Stromal cell of bone marrow (primary cell): ENCODE measurements at regions not wholly inside any gene's neighbourhood (a gene's known extent, or its start where the extent isn't known, plus 50 kb on each side); places are given as distances from the start of the nearest gene placed in this dataset.
"Not testable (repeated sequence)": the region's sequence is repeated elsewhere in the genome, so short reads cannot be mapped to it uniquely, and the experiment has no call there.

ENCODE experiments used
- DNase-seq: peaks from one replicate; pipeline ENCODE4 v3.0.0-alpha.2; 2012; ENCODE audit warnings: low read depth

DNA sequence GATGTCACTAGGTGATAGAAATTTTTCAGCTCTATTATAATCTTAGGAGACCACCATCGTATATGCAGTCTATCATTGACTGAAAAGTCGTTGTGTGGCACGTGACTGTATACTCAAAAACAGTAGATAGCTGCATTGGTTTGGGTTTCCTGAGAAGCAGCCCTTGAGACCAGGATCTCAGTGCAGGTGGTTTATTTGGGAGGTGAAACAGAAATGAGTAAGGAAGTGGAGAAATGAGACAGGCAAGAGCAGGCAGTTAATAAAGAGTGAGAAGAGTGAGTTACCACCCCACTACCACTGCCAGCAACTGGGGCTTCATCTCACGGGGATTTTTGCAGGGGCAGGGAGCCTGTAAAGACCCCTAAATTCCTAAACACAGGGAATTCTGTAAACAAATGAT, 221.0 kb downstream of the SHQ1 start:
- no peak for DNase-seq

DNA sequence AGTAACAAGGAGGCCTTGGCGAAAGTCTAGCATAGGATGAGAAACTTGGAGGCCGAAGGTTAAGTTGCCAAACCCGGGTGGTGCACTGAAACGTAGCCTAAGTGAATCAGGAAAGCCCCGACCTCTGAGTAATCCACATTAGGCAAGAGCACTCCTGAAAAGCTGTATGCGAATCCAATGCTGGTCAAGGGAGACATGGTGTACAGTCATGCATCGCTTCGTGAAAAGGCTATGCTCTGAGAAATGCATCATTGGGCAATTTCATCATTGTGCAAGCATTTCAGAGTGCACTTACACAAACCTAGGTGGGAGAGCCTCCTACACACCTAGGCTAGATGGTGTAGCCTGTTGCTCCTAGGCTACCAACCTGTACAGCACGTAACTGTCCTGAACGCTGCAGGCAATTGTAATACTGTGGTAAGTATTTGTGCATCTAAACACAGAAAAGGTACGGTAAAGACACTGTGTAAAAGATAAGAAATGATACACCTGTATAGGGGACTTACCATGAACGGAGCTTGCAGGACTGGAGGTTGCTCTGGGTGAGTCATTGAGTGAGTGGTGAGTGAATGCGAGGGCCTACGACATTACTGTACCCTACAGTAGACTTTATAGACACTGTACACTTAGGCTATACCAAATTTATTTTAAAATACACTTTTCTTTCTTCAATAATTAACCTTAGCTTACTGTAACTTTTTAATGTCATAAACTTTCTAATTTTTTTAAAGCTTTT, 222.5 kb downstream of the SHQ1 start:
- peak; percentile 71 for DNase-seq

DNA sequence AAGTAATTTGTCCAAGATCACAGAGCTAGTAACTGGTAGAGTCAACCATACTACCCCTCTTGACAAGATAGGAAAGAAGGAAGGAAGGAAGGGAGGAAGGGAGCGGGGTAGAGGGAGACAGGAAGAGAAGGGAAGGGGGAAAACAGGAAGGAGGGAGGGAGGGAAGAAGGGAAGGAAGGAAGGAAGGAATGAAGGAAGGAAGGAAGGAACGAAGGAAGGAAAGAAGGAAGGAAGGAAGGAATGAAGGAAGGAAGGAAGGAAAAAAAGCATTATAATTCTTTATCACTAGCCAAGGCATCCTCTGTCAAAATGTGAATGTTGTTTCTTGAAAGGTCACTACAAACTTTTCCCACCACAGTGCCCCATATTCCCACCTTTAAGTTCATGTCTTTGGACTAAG, 223.6 kb downstream of the SHQ1 start:
- DNase-seq = no peak

DNA sequence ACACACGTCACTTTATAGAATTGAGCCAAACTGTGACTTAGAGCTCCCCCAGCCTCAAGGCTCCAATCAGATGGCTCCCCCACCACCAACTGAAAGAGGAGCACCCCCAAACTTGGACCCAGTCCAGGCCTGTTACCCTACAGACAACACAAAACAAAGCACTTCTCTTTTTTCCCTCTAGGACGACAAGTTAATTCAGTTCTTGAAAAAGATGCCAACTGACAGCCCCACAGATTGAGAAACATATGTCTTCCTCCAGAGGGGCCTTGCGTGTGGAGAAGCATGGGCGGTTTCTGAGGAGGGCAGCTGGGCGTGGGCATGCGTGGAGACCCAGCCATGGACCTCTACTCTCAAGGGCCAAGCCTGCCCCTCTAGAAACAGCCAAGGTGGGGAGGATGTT, 229.5 kb downstream of the SHQ1 start:
- no peak for DNase-seq

DNA sequence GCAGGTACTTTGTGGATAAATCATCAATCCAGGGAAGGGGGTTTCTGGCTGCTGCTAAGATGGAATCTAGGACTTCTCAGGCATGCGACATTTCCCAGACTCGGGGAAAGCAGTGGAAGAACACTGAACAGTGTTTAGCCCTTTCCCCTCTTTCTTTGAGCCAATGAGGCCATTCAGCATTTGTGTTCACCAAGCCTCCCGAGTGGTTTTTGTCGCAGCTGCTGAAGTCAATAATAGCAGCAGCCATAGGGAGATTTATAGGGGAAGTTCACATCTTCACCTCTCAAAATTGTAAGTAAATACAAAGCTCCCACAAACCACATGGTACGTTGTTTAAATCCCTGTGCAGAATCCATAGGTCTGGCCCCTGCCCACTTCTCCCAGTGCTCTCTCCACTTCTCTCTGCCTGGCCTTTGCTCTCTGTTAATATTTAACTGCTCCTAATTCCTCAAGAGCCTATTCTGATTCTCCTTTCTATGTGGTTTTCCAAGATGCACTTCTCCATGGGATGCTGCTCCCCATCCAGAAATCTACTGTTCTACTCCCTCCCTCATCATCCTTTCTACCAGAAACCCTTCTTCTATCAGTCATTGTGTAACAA, 230.7 kb downstream of the SHQ1 start:
- no peak for DNase-seq

DNA sequence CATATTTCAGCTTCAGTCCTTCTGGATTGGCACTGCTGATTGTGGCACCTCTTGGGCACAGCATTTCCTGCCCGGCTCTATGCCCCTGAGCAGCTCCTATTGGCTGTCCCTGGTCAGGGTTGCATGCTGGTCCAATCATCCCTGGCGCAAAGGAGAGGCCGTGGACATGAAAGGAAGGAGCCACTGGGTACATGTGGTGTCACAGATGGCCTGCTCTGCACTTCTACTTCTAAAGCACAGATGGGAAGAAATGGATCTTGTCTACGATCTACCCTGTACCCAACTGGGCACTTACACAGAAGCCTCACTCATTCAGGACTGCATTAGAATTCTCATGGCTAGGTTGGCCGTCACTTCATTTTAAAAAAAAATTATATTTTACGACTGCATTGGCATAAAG, 232.5 kb downstream of the SHQ1 start:
- no peak for DNase-seq

DNA sequence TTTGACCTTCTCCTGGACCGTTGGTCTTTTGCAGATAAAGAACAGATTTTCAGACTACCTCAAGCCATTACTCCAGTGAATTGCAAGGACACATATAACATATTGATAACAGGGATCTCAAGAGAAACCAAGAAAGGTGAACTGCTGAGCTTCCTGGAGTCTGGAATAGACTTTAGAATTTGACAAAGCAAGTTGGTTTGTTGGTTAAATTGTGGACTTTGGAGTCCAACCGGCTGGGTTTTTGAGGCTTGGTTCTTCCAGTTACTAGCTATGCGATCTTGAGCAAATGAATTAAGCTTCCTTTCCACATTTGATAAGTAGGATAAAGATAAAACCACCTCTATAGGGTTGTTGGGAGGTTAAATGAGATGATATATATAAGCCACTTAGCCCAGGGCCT, 233.1 kb downstream of the SHQ1 start:
- DNase-seq = no peak

DNA sequence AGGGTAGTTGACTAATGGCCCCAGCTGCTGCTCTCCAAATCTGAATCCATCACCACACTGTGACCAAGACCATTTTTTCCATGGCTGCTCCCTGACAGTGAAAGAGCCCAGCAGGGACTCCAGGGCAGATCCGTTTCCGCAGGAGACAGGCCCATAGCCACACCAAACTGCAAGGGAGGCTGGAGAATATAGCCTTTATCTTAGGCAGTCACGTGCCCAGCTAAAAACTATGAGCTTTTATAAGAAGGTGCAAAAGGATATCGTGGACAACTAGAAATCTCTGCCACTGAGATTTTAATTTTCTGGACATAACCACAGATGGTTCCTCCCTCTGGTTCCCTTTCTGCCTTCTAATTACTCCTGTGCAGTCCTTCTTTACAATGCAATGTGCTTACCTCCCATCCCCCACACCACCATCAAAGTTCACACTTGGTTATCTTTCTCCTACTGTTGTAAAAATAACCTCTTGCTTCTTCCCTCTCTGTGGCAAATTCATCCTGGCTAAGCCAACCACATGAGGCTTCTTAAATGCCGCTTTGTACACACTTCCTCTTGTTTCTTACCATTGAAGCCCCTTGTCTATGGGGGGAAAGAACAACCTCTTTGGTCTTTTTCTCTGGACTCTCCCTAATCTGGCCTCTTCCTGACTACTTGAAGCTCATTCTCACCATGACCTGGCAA, 233.7 kb downstream of the SHQ1 start:
- no peak for DNase-seq

DNA sequence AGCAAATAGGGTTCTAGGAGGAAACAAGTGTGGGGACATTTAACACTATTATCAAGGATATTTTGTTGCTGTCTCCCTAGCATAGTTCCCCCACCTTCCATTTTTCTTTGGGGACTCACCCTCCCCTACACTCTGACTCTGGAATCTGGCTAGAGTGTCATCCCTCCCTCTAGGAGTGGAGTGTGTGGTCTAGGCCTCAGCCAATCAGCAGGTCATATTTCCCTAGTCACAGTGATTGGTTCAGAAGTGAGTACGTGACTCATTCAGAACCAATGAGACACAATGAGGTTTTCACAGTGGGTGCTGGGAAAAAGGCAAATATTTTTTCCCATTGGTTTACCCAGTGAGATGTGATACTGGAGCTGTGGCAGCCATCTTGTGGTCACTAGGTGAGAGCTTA, 234.4 kb downstream of the SHQ1 start:
- no peak for DNase-seq

DNA sequence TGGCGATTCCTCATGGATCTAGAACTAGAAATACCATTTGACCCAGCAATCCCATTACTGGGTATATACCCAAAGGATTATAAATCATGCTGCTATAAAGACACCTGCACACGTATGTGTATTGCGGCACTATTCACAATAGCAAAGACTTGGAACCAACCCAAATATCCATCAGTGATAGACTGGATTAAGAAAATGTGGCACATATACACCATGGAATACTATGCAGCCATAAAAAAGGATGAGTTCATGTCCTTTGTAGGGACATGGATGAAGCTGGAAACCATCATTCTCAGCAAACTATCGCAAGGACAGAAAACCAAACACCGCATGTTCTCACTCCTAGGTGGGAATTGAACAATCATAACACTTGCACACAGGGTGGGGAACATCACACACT, 239.1 kb downstream of the SHQ1 start:
- not testable (repeated sequence) for DNase-seq

DNA sequence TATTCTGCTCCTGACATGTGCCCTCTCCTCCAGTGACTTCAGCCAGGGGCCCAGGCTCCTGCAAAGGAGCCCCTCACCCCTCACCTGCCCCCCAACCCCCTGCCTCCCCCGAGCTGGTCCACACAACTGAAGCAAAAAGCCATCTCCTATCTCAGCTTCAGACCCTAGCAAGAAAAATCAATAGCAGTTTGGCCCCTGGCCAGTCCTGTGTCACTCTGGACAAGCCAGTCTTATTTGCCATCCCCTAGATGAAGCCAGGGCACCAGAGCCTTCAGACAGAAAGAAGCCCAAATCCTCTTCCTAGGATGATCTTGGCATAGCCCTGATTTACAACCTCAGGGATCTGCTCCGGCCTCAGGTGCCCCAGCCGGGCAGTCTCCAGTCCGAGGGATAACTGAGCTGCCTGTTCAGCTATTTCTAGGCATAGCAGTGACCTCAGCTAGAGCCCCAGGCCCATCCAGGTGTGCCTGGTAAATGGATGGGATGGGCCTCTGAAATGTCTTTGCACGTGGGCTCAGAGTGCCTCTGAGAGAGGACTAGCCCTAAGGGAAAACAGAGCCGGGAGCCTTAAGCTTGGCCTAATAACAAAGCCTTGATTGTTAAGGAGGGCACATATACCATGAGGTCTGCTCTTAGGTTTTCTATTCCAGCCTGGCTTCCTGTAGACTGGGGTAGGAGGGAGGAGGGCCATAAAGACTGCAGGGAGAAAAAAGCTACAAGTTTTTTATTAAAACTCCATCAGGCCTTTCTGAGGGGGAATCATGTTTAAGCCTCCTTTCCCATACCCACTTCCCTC, 242.0 kb downstream of the SHQ1 start:
- DNase-seq = no peak

DNA sequence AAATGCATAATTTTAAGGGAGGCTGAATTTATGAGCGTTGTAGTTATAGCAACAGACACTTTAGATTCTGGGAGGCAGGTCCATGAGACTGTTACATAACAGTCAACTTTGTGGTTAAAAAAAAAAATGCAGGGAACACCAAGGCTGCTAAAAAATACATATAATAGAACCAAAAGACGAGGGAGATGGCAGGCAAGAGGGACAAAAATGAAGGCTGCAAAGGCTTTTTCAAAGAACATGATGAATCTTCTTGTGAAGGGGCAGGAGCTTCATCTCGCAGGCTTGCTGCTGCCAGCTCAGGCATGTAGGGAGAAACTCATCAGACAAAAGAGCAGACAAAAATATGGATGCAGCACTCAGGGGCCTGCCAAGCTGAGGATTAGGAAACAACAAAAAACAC, 243.9 kb downstream of the SHQ1 start:
- no peak for DNase-seq

DNA sequence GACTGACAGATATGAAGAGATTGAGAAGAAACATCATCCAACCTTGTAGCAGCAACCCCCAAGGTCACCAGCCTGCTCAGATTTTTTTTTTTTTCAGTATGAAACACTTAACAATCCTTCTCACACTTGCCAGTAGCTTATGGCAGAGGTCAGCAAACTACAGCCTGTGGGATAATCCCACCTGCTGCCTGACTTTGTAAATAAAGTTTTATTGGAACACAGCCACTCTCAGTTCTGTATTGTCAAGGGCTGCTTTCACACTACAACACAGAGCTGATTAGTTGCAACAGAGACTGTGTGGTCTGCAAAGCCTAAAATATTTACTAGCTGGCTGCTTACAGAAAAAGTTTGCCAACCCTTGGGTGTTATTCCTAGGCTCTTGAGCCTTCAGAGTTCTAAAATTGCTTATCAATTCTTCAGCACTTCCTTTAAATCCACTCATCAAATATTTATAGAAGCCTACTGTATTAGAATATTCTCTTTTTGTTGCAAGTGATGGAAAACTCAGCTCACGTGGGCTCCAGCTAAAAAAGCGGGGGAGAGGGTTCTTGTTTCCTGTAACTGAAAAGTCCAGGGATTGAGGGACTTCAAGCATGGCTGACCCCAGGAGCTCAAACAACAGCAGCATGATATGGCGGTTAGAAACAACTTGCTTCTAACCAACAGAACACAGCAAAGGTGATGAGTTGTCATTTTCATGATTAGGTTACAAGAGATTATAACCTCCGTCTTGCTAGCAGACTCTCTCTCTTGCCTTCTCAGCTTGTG, 246.1 kb downstream of the SHQ1 start:
- DNase-seq = no peak

DNA sequence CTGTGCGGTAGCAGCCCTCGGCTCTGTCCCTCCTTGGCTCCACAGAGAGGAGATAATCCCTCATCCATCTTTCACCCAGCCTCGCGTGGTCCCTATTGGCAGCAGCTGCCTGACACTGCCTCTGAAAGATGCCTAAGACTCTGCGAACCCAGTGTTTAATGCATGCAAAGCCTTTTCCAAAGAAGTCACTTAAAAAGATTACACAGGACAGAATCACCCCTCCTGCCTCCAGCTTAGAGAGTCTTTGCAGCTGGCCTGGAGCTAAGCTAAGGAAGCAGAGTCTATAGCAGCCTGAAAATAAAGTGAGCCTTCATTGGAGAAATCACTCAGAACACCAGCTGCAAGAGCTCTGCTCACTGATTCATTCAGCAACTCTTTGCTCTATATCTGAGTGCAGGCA, 247.2 kb downstream of the SHQ1 start:
- DNase-seq = no peak

DNA sequence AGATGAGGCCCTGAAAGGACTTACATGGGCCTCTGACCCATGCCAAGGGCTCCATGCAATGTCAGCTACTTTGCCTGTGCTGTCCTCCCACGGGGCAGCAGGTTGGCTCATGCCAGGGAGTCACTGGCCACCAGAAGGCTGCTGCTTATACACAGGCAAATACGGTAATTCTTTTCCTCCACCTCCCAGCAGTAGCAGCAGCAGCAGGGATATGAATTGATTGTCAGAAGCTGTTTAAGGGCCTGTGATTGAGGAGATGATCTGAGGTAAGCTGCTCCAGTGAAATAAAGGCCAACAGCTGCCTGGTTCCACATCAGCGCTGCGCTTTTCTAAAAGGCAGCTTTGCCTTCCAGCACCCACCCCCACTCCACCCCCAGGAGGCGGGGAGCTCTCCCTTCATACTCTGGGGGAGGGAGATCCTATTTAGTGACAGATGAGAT, 250.5 kb downstream of the SHQ1 start:
- no peak for DNase-seq

DNA sequence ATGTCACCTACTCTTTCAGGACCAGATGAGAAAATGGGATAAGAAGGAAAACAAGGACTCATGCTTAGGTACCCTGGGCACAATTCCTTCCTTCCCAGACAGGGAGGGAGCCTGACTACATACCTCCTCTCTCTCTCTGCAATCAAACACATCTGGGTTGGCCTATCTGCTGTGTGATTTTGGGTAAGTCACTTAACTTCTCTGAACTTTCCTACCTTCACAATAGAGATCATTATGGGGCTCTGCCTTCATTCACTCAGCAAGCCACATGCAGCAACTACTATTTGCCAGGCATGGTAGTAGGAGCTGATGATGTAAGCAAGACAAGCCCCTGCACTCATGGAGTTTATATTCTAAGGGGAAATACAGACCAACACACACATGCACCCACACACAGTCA, 251.2 kb downstream of the SHQ1 start:
- no peak for DNase-seq

DNA sequence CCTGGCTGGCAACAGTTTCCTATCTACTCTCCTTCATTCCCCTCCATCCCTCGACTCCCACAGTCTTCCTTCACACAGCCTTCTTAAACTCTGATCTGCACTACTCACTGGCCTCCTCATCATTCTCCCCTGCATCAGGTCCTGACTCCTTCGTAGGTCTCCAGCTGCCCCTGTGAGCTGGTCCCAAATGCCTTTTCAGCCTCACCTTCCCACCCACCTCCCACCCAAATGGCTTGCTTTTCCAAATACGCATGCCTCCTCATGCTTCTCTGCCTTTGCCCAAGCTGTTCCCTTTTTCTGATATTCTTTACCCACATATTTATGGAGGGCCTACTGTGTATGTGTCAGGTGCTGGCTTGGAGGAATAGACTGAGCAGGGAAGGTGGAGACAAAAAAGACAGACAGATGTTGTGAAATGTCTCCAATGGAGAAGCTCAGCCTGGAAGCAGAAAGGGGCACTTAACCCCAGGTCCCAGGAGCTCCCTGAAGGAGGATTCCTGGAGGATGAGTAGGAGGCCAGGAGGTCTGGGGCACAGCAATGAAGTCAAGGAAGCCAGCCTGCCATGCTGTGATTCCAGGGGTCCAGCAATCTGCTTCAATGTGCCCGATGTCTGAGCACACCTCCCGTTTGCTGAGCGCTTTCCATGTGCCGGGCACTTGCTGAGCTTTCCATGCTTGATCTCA, 252.2 kb downstream of the SHQ1 start:
- DNase-seq = no peak

DNA sequence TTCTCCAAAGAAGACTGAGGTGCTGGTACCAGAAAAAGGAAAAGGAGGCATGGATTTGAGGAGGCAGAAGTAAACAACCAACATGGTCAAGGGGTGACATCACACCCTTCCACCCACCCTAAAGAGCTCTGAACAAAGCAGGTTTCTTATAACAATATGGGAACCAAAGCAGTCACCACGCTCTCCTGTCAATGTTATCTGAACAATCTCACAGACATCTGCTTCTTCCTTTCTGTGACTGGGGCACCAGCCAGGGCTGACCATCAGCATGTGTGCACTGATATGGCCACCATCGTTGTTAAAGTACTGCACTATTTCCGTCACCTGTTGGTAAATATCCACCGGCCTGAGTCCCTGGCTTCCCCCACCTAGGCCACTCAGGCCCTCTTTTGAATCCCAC, 252.9 kb downstream of the SHQ1 start:
- no peak for DNase-seq

DNA sequence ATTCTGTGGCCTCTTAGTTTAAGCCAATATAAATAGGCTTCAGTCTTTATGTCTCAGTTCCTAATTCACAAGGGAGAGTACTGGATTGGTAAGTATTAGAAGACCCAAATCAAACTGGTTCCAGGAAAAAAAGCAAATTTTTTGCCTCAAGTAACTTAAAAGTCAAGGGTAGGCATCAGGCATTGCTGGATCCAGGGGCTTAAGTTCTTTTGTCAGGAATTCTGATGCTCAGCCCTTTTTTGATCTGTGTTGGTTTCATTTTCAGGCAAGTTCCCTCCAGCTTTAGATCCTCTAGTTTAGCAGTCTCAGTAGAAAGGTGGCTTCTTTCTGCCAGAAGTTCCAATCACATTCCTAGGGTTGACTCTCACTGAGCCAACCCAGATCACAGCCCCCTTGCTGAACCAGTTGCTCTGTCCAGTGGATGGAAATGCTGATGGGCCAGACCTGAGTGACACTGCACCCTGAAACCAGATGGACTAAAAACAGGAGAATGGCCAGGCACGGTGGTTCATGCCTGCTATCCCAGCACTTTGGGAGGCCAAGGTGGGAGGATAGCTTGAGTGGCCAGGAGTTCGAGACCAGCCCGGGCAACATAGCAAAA, 253.5 kb downstream of the SHQ1 start:
- DNase-seq = no peak

DNA sequence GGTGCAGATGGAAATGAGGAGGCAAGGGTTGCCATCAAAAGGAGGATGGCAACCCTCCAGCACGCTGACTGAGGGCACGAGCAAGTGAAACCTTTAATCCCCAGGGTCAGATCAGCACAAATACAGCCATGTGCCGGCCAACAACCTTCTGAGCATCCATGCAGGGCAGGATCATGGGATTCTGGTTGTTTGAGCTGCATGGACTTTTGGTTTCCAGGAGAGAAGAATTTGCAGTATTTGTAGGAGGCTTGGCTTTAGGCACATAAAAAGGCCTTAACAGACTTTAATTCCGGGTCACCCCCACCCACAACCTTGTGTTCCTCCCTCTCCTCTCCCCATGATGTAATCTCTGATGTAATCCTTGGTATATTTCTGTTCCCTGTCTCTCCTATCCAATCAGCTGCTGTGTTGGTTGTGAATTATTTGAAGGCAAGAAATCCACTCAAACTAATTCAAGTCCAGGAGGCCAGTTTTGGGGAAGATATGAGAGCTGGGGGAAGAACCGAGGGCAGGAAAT, 254.3 kb downstream of the SHQ1 start:
- no peak for DNase-seq
